ENCODE measurements at regions not wholly inside any gene's neighbourhood (a gene's known extent, or its start where the extent isn't known, plus 50 kb on each side); places are given as distances from the start of the nearest gene placed in this dataset.
A peak's percentile ranks its signal among the peaks of the same experiment; 100 is the strongest.

- no peaks in the 10 kb centered on the region for H3K27me3 ChIP-seq
- no peaks in the 10 kb centered on the region for H3K9me3 ChIP-seq
- no peak for DNase-seq
- no peak for TF ChIP-seq POLR2A (IDR thresholded peaks at IDR 0.05)
- TF ChIP-seq, protein P1, sequence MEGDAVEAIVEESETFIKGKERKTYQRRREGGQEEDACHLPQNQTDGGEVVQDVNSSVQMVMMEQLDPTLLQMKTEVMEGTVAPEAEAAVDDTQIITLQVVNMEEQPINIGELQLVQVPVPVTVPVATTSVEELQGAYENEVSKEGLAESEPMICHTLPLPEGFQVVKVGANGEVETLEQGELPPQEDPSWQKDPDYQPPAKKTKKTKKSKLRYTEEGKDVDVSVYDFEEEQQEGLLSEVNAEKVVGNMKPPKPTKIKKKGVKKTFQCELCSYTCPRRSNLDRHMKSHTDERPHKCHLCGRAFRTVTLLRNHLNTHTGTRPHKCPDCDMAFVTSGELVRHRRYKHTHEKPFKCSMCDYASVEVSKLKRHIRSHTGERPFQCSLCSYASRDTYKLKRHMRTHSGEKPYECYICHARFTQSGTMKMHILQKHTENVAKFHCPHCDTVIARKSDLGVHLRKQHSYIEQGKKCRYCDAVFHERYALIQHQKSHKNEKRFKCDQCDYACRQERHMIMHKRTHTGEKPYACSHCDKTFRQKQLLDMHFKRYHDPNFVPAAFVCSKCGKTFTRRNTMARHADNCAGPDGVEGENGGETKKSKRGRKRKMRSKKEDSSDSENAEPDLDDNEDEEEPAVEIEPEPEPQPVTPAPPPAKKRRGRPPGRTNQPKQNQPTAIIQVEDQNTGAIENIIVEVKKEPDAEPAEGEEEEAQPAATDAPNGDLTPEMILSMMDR (IDR thresholded peaks at IDR 0.05) = no peak
- H3K4me3 ChIP-seq = no peak overlapping the region
- H3K36me3 ChIP-seq = no peaks in the 10 kb centered on the region
- H3K4me1 ChIP-seq = no peaks in the 10 kb centered on the region
- H3K27ac ChIP-seq = peak overlapping the region in 1 of 4 donors; percentile 21
Measured at GRCh38 chr15:39165020-39165706, 415.7 kb upstream of the THBS1 start.

GRCh38 chr15:39167164-39168058 is 413.5 kb upstream of the THBS1 start:
- Histone ChIP-seq H3K4me3 (no peak overlapping the region), H3K36me3 (no peaks in the 10 kb centered on the region), H3K27ac (peak overlapping the region in 1 of 4 donors; percentile 21), H3K9me3 (no peaks in the 10 kb centered on the region), H3K27me3 (no peaks in the 10 kb centered on the region), H3K4me1 (no peaks in the 10 kb centered on the region)
- TF ChIP-seq POLR2A (IDR thresholded peaks at IDR 0.05) = no peak
- TF ChIP-seq, protein P1 (IDR thresholded peaks at IDR 0.05) = no peak
- DNase-seq = no peak

DNA sequence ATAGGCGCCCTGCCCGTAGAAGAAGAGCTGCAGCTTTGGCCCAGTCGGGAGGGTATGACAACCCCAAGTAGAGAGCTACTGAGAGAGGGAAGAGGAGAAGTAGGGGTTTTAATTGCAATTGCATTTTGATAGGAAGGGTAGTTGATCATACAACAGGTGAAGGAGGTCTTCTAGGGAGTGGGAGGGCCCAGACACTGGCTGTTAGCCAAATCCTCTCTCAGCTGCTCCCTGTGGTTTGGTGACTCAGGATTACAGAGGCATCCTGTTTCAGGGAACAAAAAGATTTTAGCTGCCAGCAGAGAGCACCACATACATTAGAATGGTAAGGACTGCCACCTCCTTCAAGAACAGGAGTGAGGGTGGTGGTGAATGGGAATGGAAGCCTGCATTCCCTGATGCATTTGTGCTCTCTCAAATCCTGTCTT is 408.9 kb upstream of the THBS1 start:
- Histone ChIP-seq H3K36me3 (no peaks in the 10 kb centered on the region), H3K27ac (peak overlapping the region in 2 of 4 donors; percentile 17 to 64), H3K27me3 (no peaks in the 10 kb centered on the region), H3K9me3 (no peaks in the 10 kb centered on the region), H3K4me3 (no peak overlapping the region), H3K4me1 (no peaks in the 10 kb centered on the region)
- peak in 1 of 3 donors; percentile 62 for DNase-seq
- TF ChIP-seq, protein P1 (IDR thresholded peaks at IDR 0.05) = peak in 3 of 6 experiments; percentile 54 to 69 (median 57)
- no peak for TF ChIP-seq POLR2A (IDR thresholded peaks at IDR 0.05)

GRCh38 chr15:39172380-39173281 is 408.2 kb upstream of the THBS1 start:
- Histone ChIP-seq H3K4me1 (no peaks in the 10 kb centered on the region), H3K4me3 (peak overlapping the region in 1 of 4 donors; percentile 19), H3K36me3 (no peaks in the 10 kb centered on the region), H3K27me3 (no peaks in the 10 kb centered on the region), H3K9me3 (no peaks in the 10 kb centered on the region), H3K27ac (peak overlapping the region in 3 of 4 donors; percentile 6 to 64 (median 17))
- no peak for DNase-seq
- TF ChIP-seq POLR2A (IDR thresholded peaks at IDR 0.05) = no peak
- TF ChIP-seq, protein P1 (IDR thresholded peaks at IDR 0.05) = no peak

DNA sequence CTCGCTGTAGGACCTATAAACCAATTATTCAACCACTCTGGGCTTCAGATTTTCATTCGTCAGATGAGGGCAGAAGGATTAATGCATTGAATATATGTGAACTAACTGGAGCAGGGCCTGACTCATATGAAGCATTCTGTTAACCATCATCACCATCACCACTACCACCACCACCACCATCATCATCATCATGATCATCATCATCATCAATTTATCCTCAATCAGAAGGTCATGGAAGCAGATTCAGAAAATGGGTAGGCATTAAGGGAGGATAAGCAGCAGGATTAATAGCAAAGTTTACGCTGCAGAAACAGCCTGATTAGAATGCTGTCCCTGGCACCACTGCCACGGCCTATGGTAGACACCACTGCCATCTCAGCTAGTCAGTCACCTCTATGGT is 407.5 kb upstream of the THBS1 start:
- DNase-seq = no peak
- Histone ChIP-seq H3K9me3 (no peaks in the 10 kb centered on the region), H3K27ac (peak overlapping the region in 3 of 4 donors; percentile 6 to 64 (median 10)), H3K4me1 (no peaks in the 10 kb centered on the region), H3K27me3 (no peaks in the 10 kb centered on the region), H3K36me3 (no peaks in the 10 kb centered on the region), H3K4me3 (no peak overlapping the region)
- no peak for TF ChIP-seq POLR2A (IDR thresholded peaks at IDR 0.05)
- TF ChIP-seq, protein P1 (IDR thresholded peaks at IDR 0.05) = no peak
